SJSA1 (cell line): ENCODE measurements at regions not wholly inside any gene's neighbourhood (a gene's known extent, or its start where the extent isn't known, plus 50 kb on each side); places are given as distances from the start of the nearest gene placed in this dataset.
"Not testable (repeated sequence)": the region's sequence is repeated elsewhere in the genome, so short reads cannot be mapped to it uniquely, and the experiment has no call there.

Experiments
- DNase-seq, 2 experiments: peaks; one replicate each; pipeline ENCODE4 v3.0.0-alpha.2; 2015 to 2020; ENCODE audit warnings: low spot score in 2 of 2, low read depth in 1 of 2
- H3K27ac ChIP-seq: fragments of 250-450 bp; sonication (Bioruptor Pico); 2 replicates; pipeline ENCODE4 v1.5.1; 2020; ENCODE audit warnings: mild to moderate bottlenecking, moderate library complexity
- H3K27me3 ChIP-seq: fragments of 250-450 bp; sonication (Bioruptor Pico); replicated peaks from 2 replicates; pipeline ENCODE4 v1.5.1; 2020; ENCODE audit warnings: mild to moderate bottlenecking, moderate library complexity
- H3K36me3 ChIP-seq: fragments of 250-450 bp; sonication (Bioruptor Pico); 2 replicates; pipeline ENCODE4 v1.5.1; 2020; ENCODE audit warnings: mild to moderate bottlenecking
- H3K4me1 ChIP-seq: fragments of 250-450 bp; sonication (Bioruptor Pico); replicated peaks from 2 replicates; pipeline ENCODE4 v1.6.1; 2021; ENCODE audit warnings: mild to moderate bottlenecking
- H3K4me3 ChIP-seq: fragments of 250-450 bp; sonication (Bioruptor Pico); 2 replicates; pipeline ENCODE4 v1.5.1; 2020; ENCODE audit warnings: mild to moderate bottlenecking
- H3K9me3 ChIP-seq: fragments of 250-450 bp; sonication (Bioruptor Pico); replicated peaks from 2 replicates; pipeline ENCODE4 v1.5.1; 2020; ENCODE audit warnings: mild to moderate bottlenecking

DNA sequence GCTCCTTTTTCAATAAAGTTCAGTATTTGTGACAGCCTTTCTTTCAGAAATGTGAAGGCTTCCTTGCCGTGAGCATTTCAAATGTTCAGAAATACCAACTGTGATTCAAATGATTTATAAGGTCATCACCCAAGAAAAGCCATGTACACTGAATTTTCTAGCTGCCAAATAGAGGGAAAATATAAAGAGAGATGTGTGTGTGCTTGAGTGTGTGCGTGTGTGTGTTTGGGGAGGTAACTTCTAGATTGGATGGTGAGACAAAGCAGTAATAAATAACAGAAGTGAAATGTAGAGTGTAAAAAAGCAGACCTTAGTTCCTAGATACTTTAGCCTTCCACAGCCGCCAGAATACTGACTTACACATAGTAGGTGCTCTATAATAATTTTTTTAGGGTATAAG is 577.4 kb downstream of the TBL1XR1 start:
- Histone ChIP-seq H3K36me3 (no peaks in the 10 kb centered on the region), H3K27ac (no peak overlapping the region)
- no peak for DNase-seq

DNA sequence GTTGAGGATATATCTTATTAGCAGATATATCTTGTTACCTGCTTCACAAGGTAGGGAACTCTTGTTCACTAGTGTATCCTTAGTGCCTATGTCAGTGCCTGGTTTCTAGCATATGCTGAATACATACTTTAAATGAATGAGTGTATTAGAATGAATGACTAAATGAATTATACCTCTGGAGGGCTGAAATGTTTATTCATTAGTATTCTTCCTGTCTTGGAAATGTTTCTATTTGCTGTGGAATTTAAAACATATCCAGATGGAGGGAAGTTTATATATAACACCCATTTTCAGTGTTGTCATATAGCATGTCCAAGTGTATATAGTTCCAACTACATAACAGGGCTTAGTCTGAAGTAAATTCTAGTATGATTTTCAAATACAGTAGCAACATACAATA is 581.5 kb downstream of the TBL1XR1 start:
- Histone ChIP-seq H3K4me1 (no peaks in the 10 kb centered on the region), H3K27ac (no peak overlapping the region), H3K36me3 (no peaks in the 10 kb centered on the region), H3K4me3 (no peak overlapping the region), H3K27me3 (no peaks in the 10 kb centered on the region), H3K9me3 (no peaks in the 10 kb centered on the region)
- DNase-seq = no peak

More for the DNA sequence above, 577.4 kb downstream of the TBL1XR1 start:
- Histone ChIP-seq H3K4me1 (no peaks in the 10 kb centered on the region), H3K4me3 (no peak overlapping the region), H3K9me3 (no peaks in the 10 kb centered on the region), H3K27me3 (no peaks in the 10 kb centered on the region)

GRCh38 chr3:176611703-176612102 is 585.6 kb downstream of the TBL1XR1 start:
- H3K27ac ChIP-seq = no peak overlapping the region
- DNase-seq = no peak

GRCh38 chr3:176609361-176609760 is 587.9 kb downstream of the TBL1XR1 start:
- Histone ChIP-seq H3K27me3 (no peaks in the 10 kb centered on the region), H3K4me1 (no peaks in the 10 kb centered on the region), H3K36me3 (no peaks in the 10 kb centered on the region), H3K4me3 (no peak overlapping the region), H3K27ac (no peak overlapping the region), H3K9me3 (no peaks in the 10 kb centered on the region)
- DNase-seq = no peak

More at GRCh38 chr3:176611703-176612102, 585.6 kb downstream of the TBL1XR1 start:
- Histone ChIP-seq H3K9me3 (no peaks in the 10 kb centered on the region), H3K36me3 (no peaks in the 10 kb centered on the region), H3K4me1 (no peaks in the 10 kb centered on the region), H3K27me3 (no peaks in the 10 kb centered on the region), H3K4me3 (no peak overlapping the region)

GRCh38 chr3:176605553-176605952 is 591.7 kb downstream of the TBL1XR1 start:
- not testable (repeated sequence) for H3K9me3 ChIP-seq, H3K4me1 ChIP-seq, H3K4me3 ChIP-seq, H3K27me3 ChIP-seq, H3K27ac ChIP-seq, DNase-seq, H3K36me3 ChIP-seq

DNA sequence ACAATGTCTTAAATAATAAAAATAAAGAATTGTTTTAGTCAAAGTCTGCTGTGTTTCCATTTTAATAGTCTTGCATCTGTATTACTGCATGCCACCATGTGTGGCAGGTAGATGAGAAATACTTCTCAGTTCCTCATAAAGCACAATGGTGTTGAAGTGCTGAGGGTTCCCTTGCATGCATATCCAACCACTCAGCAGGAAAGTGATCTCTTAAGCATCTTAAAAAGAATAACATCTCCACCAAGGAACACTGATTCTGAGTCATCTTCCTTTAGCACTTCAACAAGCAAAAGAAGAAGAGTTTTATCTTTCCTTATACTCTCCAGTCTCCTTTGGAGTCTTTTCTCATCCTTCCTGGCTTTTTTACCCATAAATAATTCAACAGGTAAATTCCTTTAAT is 602.0 kb downstream of the TBL1XR1 start:
- Histone ChIP-seq H3K27me3 (0 out of 2 replicates have a peak, but pooled peaks cover 2% of the 10 kb centered on the region), H3K27ac (no peak overlapping the region), H3K4me3 (no peak overlapping the region), H3K36me3 (no peaks in the 10 kb centered on the region), H3K4me1 (no peaks in the 10 kb centered on the region), H3K9me3 (no peaks in the 10 kb centered on the region)
- DNase-seq = no peak

GRCh38 chr3:176590722-176591121 is 606.6 kb downstream of the TBL1XR1 start:
- 0 out of 2 replicates have a peak, but pooled peaks cover 2% of the 10 kb centered on the region for H3K27me3 ChIP-seq
- DNase-seq = no peak
- no peaks in the 10 kb centered on the region for H3K36me3 ChIP-seq
- H3K4me3 ChIP-seq = no peak overlapping the region
- H3K27ac ChIP-seq = no peak overlapping the region
- H3K9me3 ChIP-seq = no peaks in the 10 kb centered on the region
- H3K4me1 ChIP-seq = no peaks in the 10 kb centered on the region

- no peak for DNase-seq
- Histone ChIP-seq H3K4me1 (no peaks in the 10 kb centered on the region), H3K9me3 (no peaks in the 10 kb centered on the region), H3K36me3 (no peaks in the 10 kb centered on the region), H3K4me3 (no peak overlapping the region), H3K27ac (no peak overlapping the region), H3K27me3 (no peaks in the 10 kb centered on the region)
Measured at GRCh38 chr3:176587089-176587488, 610.2 kb downstream of the TBL1XR1 start.

DNA sequence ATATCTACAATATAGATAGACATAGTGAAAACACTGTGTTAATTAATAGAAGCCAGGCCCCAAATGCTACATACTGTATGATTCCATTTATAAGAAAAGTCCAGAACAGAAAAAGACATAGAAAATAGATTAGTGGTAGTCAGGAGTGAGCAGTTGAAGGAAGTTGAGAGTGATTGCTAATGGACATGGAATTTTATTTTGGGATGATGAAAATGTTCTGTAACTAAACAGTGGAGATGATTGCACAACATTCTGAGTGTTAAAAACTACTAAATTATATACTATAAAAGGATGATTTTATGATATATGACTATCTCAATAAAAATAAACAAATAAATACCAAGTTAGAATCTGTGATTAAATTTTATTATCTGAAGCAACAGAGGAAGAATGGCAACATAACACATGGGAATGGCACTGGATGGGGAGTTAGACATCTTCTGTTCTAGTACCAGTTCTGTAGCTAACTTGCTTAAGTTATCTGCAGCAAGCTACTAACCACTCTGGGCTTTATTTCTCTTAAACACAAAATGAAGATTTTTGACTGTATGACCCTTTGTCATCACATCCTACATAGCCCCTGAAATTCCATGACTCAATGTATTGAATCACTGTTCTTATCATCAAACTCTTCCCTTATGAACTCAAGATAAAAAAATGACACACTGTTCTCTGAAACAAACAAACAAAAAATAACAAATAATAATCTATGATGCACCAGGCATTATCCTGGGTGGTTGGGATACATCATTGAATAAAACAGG is 612.7 kb downstream of the TBL1XR1 start:
- Histone ChIP-seq H3K4me1 (no peaks in the 10 kb centered on the region), H3K36me3 (no peaks in the 10 kb centered on the region), H3K9me3 (no peaks in the 10 kb centered on the region), H3K27me3 (no peaks in the 10 kb centered on the region), H3K4me3 (no peak overlapping the region), H3K27ac (no peak overlapping the region)
- no peak for DNase-seq

DNA sequence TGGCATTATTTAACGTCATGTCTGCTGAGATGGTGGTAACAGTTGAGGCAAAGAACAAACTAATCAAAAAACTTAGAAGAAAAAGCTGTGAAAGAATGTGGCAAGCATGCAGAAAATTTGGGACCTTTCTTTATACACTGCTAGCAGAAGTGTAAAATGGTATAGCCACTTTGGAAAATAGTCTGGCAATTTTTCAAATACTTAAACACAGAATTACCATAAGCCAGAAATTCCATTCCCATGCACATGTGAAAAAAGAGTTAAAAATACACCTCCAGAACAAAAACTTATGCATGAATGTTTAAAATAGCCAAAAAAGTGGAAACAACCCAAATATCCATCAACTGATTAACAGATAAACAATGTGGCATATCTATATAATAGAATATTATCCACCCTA is 613.3 kb downstream of the TBL1XR1 start:
- Histone ChIP-seq H3K27ac (no peak overlapping the region), H3K4me3 (no peak overlapping the region), H3K36me3 (no peaks in the 10 kb centered on the region), H3K4me1 (no peaks in the 10 kb centered on the region), H3K9me3 (no peaks in the 10 kb centered on the region), H3K27me3 (no peaks in the 10 kb centered on the region)
- no peak for DNase-seq

DNA sequence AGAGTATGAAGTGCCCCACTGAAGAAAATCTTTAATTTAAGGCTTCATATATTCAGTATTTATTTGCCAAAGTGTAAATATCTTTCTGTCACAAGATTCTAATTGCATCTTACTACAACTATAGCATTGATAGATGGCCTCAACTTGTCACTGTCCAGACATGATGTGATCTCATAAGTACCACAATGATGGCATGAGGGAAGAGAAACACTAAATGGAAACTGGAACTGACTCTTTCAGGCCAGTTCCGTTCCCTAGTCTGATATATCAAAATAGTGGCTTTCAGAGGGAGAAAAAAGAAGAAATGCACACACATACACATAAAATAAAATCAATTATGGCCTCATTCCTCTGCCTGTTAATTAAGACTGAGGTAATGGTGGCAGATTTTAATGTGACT is 615.7 kb downstream of the TBL1XR1 start:
- Histone ChIP-seq H3K36me3 (no peaks in the 10 kb centered on the region), H3K4me1 (no peaks in the 10 kb centered on the region), H3K4me3 (no peak overlapping the region), H3K27me3 (no peaks in the 10 kb centered on the region), H3K27ac (no peak overlapping the region), H3K9me3 (no peaks in the 10 kb centered on the region)
- DNase-seq = no peak

DNA sequence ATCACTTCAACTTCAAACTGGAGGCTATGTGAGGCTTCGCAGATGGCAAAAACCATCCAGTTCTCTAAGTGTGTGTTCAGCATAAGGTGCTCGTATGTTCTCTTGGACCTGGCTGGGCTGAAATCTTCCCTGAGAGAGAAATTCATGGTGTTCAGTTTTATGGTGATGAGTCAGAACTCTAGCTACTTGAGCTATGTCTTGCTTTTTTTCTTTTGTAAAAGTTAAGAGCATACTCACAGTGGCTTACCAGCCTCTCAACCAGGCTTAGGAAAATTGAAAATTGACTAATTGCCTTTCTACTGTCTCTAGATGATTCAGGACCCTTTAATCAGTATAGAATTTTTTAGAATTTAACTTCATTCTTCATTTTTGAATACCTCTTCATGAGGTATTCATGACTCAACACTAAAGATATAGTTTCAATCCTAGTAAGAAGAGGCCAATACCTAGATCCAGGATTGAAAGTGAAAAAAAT is 617.5 kb downstream of the TBL1XR1 start:
- Histone ChIP-seq H3K4me3 (no peak overlapping the region), H3K27ac (no peak overlapping the region), H3K9me3 (no peaks in the 10 kb centered on the region), H3K36me3 (no peaks in the 10 kb centered on the region), H3K4me1 (no peaks in the 10 kb centered on the region), H3K27me3 (no peaks in the 10 kb centered on the region)
- no peak for DNase-seq

DNA sequence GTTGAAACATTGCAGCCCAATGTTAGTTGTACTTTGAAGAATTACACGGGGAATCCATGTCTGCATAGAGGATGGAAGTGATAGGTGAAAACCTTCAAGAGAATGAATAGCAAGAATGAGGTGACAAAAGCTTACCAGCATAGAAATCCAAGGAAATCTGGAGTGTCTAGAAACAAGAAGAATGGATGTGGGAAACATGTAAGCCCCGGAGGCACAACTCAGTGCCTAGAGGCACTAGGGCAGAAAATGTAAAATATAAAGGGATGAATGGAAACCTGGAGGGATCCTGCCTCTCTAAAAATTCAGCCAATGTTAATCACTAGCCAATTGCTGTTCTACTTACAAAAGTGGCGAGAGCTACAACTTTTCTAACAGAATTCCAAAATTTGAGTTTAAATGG is 619.0 kb downstream of the TBL1XR1 start:
- Histone ChIP-seq H3K4me1 (no peaks in the 10 kb centered on the region), H3K27me3 (no peaks in the 10 kb centered on the region), H3K36me3 (no peaks in the 10 kb centered on the region), H3K9me3 (no peaks in the 10 kb centered on the region), H3K27ac (no peak overlapping the region), H3K4me3 (no peak overlapping the region)
- DNase-seq = no peak

GRCh38 chr3:176577447-176577846 is 619.8 kb downstream of the TBL1XR1 start:
- Histone ChIP-seq H3K4me3 (no peak overlapping the region), H3K9me3 (no peaks in the 10 kb centered on the region), H3K27me3 (no peaks in the 10 kb centered on the region), H3K4me1 (no peaks in the 10 kb centered on the region), H3K27ac (no peak overlapping the region), H3K36me3 (no peaks in the 10 kb centered on the region)
- no peak for DNase-seq

GRCh38 chr3:176574786-176575185 is 622.5 kb downstream of the TBL1XR1 start:
- DNase-seq = no peak
- no peaks in the 10 kb centered on the region for H3K4me1 ChIP-seq

More at GRCh38 chr3:176574786-176575185, 622.5 kb downstream of the TBL1XR1 start:
- no peak overlapping the region for H3K4me3 ChIP-seq
- no peak overlapping the region for H3K27ac ChIP-seq
- no peaks in the 10 kb centered on the region for H3K9me3 ChIP-seq
- H3K27me3 ChIP-seq = no peaks in the 10 kb centered on the region
- no peaks in the 10 kb centered on the region for H3K36me3 ChIP-seq
